SK-N-SH (cell line): ENCODE measurements at regions not wholly inside any gene's neighbourhood (a gene's known extent, or its start where the extent isn't known, plus 50 kb on each side); places are given as distances from the start of the nearest gene placed in this dataset.

Experiments used
- GATA2 ChIP-seq: sonication (generic); formaldehyde crosslinking; IDR thresholded peaks from 2 replicates; pipeline ENCODE4 v1.5.0; 2020; ENCODE audit warnings: mild to moderate bottlenecking, missing genetic modification reagents
- JUND ChIP-seq: IDR thresholded peaks from 2 replicates; pipeline ENCODE4 v1.4.0; 2012
- MXI1 ChIP-seq: IDR thresholded peaks from 2 replicates; pipeline ENCODE4 v1.6.1; 2012; ENCODE audit warnings: mild to moderate bottlenecking, low read depth, low read length, improper control_type of control experiment
- POLR2AphosphoS5 ChIP-seq: IDR thresholded peaks from 2 replicates; pipeline ENCODE4 v1.6.1; 2012; ENCODE audit warnings: low read depth, low read length
- RFX5 ChIP-seq: IDR thresholded peaks from 2 replicates; pipeline ENCODE4 v1.6.1; 2012; ENCODE audit warnings: mild to moderate bottlenecking, improper control_type of control experiment, low read length
- SIN3A ChIP-seq: IDR thresholded peaks from 2 replicates; pipeline ENCODE4 v1.6.1; 2012; ENCODE audit warnings: low read depth, mild to moderate bottlenecking, low read length, moderate library complexity, borderline replicate concordance
- TF ChIP-seq, protein P1 (sequence below): fragments of 200-600 bp; sonication (generic); IDR thresholded peaks from 2 replicates; pipeline ENCODE4 v1.6.1; 2017; ENCODE audit warnings: antibody characterized with exemption, mild to moderate bottlenecking, moderate library complexity

DNA sequence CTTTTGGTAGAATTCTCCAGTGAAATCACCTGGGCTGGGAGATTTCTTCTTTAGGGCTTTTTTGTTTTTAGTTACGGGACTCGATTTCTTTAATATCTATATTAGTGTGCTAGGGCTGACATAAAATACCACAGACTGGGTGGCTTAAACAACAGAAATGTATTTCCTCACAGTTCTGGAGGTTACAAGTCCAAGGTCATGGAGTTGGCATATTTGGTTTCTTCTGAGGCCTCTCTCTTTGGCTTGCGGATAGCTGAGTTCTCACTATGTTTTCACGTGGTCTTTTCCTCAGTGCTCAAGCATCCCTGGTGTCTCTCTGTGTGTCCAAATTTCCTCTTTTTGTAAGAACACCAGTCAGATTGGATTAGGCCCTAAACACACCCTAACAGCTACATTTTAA is 208.5 kb upstream of the DTNA start:
- TF ChIP-seq, protein P1, sequence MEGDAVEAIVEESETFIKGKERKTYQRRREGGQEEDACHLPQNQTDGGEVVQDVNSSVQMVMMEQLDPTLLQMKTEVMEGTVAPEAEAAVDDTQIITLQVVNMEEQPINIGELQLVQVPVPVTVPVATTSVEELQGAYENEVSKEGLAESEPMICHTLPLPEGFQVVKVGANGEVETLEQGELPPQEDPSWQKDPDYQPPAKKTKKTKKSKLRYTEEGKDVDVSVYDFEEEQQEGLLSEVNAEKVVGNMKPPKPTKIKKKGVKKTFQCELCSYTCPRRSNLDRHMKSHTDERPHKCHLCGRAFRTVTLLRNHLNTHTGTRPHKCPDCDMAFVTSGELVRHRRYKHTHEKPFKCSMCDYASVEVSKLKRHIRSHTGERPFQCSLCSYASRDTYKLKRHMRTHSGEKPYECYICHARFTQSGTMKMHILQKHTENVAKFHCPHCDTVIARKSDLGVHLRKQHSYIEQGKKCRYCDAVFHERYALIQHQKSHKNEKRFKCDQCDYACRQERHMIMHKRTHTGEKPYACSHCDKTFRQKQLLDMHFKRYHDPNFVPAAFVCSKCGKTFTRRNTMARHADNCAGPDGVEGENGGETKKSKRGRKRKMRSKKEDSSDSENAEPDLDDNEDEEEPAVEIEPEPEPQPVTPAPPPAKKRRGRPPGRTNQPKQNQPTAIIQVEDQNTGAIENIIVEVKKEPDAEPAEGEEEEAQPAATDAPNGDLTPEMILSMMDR = no peak
- TF ChIP-seq GATA2 = no peak
- no peak for TF ChIP-seq POLR2AphosphoS5
- TF ChIP-seq RFX5 = no peak
- no peak for TF ChIP-seq SIN3A
- TF ChIP-seq JUND = no peak
- TF ChIP-seq MXI1 = no peak
